ENCODE measurements at regions not wholly inside any gene's neighbourhood (a gene's known extent, or its start where the extent isn't known, plus 50 kb on each side); places are given as distances from the start of the nearest gene placed in this dataset.

DNA sequence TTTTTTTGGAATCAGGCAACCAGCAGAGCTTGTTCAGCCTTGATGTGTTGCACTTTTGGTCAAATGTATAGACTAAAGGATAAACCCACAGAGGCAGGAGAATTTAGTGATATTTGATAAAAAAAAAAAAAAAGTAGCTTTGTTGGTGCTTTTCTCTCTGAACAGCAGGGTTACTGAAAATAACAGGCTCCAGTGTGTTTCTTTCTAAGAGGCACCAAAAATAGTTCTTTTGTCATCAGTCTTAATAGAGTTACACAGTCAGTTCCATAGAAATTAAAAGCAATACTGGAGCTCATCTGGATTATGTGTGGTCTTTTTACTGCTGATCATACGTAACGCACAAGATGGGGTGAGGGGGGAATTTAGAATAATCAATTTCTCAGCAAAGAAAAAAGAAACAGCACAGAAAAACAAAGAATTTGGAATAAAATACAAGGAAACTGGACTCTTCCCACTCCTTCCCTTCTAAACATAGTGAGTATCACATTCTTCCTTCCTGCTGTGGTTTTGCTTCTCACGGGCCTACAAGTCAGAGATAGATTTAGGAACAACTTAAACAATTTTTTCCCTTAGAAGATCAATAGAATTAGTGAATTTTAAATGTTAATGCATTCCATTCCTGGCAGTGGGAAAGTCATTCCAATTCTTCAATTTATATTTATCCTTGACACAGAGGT lies 178.8 kb upstream of the AKR1E2 start:
- H3K4me1 ChIP-seq (ENCODE audit: control insufficient read depth, insufficient read depth, low read length) = peaks cover 26% of the 10 kb centered on the region
- H3K9me3 ChIP-seq (replicated peaks; ENCODE audit: low read length) = no peaks in the 10 kb centered on the region
- H3K4me2 ChIP-seq (ENCODE audit: low read length) = no peak overlapping the region
- no peaks in the 10 kb centered on the region for H3K36me3 ChIP-seq (ENCODE audit: insufficient read depth, low read length)
- H3K4me3 ChIP-seq (ENCODE audit: low read length) = no peak overlapping the region
- H3K9ac ChIP-seq (ENCODE audit: low read depth, low read length) = peak overlapping the region; percentile 38
- no peaks in the 10 kb centered on the region for H3K27me3 ChIP-seq (ENCODE audit: control insufficient read depth, insufficient read depth, low read length)

DNA sequence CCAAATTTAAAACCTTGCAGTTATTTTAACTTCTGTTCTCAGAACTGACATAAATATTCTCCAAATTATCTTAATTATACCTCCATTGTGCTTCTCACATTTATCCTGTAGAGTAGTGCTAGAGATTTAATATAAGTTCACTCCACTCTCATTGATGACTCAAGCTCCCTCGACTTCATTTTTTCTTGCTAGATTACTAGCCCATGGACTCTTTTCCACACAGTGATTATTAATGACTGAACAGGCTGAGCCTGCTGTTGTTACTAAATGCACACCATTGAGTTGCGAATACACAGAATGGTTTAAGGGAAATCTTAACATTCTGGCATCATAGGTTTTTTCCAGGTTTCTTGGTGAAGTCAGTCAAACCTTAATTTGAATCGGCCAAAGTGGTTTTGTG lies 179.5 kb upstream of the AKR1E2 start:
- Histone ChIP-seq H3K4me3 (ENCODE audit: low read length) (no peak overlapping the region), H3K9ac (ENCODE audit: low read depth, low read length) (no peak overlapping the region), H3K36me3 (ENCODE audit: insufficient read depth, low read length) (no peaks in the 10 kb centered on the region), H3K9me3 (replicated peaks; ENCODE audit: low read length) (no peaks in the 10 kb centered on the region), H3K4me2 (ENCODE audit: low read length) (no peak overlapping the region), H3K4me1 (ENCODE audit: control insufficient read depth, insufficient read depth, low read length) (peaks cover 26% of the 10 kb centered on the region), H3K27me3 (ENCODE audit: control insufficient read depth, insufficient read depth, low read length) (no peaks in the 10 kb centered on the region)

- no peak overlapping the region for H3K9ac ChIP-seq (ENCODE audit: low read depth, low read length)
- no peaks in the 10 kb centered on the region for H3K36me3 ChIP-seq (ENCODE audit: insufficient read depth, low read length)
- H3K27me3 ChIP-seq (ENCODE audit: control insufficient read depth, insufficient read depth, low read length) = no peaks in the 10 kb centered on the region
- no peak overlapping the region for H3K4me2 ChIP-seq (ENCODE audit: low read length)
- H3K4me3 ChIP-seq (ENCODE audit: low read length) = no peak overlapping the region
- no peaks in the 10 kb centered on the region for H3K9me3 ChIP-seq (replicated peaks; ENCODE audit: low read length)
- H3K4me1 ChIP-seq (ENCODE audit: control insufficient read depth, insufficient read depth, low read length) = peaks cover 23% of the 10 kb centered on the region
Observed at GRCh38 chr10:4645836-4646235, 180.2 kb upstream of the AKR1E2 start.

GRCh38 chr10:4643471-4643870 lies 182.5 kb upstream of the AKR1E2 start:
- Histone ChIP-seq H3K9me3 (replicated peaks; ENCODE audit: low read length) (no peaks in the 10 kb centered on the region), H3K4me1 (ENCODE audit: control insufficient read depth, insufficient read depth, low read length) (peaks cover 17% of the 10 kb centered on the region), H3K9ac (ENCODE audit: low read depth, low read length) (no peak overlapping the region), H3K27me3 (ENCODE audit: control insufficient read depth, insufficient read depth, low read length) (no peaks in the 10 kb centered on the region), H3K36me3 (ENCODE audit: insufficient read depth, low read length) (no peaks in the 10 kb centered on the region), H3K4me2 (ENCODE audit: low read length) (no peak overlapping the region), H3K4me3 (ENCODE audit: low read length) (no peak overlapping the region)

DNA sequence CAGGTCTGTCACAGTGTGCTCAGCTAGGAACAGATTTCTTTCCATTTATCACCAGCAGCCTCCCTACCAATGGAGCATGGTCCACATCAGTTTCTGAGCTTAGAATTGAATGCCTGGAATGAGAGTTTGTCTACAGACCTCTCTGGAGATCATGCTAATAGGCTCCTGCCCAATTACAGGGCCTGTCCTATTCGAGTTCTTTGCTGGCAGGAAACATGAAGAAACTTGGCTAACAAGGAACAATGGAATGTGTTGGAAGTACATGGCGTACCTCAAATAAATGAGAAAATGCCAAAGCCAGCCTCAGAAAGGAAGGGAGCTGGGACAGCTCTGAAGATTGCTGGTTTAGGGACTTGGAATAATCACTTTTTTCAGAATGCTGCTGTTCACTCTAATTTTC lies 186.0 kb upstream of the AKR1E2 start:
- Histone ChIP-seq H3K4me3 (ENCODE audit: low read length) (no peak overlapping the region), H3K4me1 (ENCODE audit: control insufficient read depth, insufficient read depth, low read length) (peaks cover 5% of the 10 kb centered on the region), H3K9me3 (replicated peaks; ENCODE audit: low read length) (no peaks in the 10 kb centered on the region), H3K9ac (ENCODE audit: low read depth, low read length) (no peak overlapping the region), H3K4me2 (ENCODE audit: low read length) (no peak overlapping the region), H3K36me3 (ENCODE audit: insufficient read depth, low read length) (no peaks in the 10 kb centered on the region), H3K27me3 (ENCODE audit: control insufficient read depth, insufficient read depth, low read length) (no peaks in the 10 kb centered on the region)

DNA sequence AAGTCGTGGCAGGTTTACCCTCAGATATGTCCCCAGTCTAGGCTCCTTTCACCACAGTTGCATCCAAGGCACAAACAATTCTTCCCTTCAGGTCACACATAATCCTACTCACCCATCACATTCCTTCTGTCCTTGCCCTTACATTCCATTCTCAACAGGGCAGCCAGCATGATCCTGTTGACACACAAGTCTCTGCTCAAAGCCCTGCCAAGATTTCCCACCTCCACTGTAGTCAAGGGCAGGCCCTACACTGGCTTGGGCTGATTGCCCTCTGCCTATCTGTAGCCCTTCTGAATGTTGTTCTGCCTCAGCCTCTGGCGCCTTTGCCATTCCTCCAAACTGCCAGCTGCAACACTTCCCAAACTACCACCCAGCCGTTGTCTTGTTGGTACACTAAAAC lies 187.9 kb upstream of the AKR1E2 start:
- no peak overlapping the region for H3K9ac ChIP-seq (ENCODE audit: low read depth, low read length)
- H3K36me3 ChIP-seq (ENCODE audit: insufficient read depth, low read length) = no peaks in the 10 kb centered on the region
- no peaks in the 10 kb centered on the region for H3K27me3 ChIP-seq (ENCODE audit: control insufficient read depth, insufficient read depth, low read length)
- H3K4me2 ChIP-seq (ENCODE audit: low read length) = no peak overlapping the region
- H3K4me1 ChIP-seq (ENCODE audit: control insufficient read depth, insufficient read depth, low read length) = peaks cover 5% of the 10 kb centered on the region
- H3K9me3 ChIP-seq (replicated peaks; ENCODE audit: low read length) = no peaks in the 10 kb centered on the region
- no peak overlapping the region for H3K4me3 ChIP-seq (ENCODE audit: low read length)

- Histone ChIP-seq H3K4me1 (ENCODE audit: control insufficient read depth, insufficient read depth, low read length) (peaks cover 5% of the 10 kb centered on the region), H3K36me3 (ENCODE audit: insufficient read depth, low read length) (no peaks in the 10 kb centered on the region), H3K9ac (ENCODE audit: low read depth, low read length) (no peak overlapping the region), H3K9me3 (replicated peaks; ENCODE audit: low read length) (no peaks in the 10 kb centered on the region), H3K4me2 (ENCODE audit: low read length) (no peak overlapping the region), H3K4me3 (ENCODE audit: low read length) (no peak overlapping the region), H3K27me3 (ENCODE audit: control insufficient read depth, insufficient read depth, low read length) (no peaks in the 10 kb centered on the region)
Observed at GRCh38 chr10:4637657-4638056, 188.3 kb upstream of the AKR1E2 start.

DNA sequence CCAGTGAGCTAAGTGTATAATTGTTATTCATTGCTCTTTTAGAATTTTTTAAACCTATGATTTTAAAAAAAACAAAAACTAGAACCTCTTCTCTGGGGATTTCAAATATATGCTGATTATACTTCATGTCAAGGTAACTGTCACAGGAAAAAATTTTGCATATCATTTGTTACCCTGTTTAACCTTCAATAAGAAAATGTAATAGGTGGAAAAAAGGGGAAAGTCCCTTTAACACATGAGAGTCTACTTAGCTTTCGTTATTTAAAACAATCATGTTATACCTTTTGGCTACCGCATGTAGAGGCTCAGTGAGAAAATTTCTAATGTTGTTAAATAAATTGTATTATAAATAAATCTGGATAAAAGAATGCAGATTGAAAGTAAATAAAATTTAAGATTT lies 190.1 kb upstream of the AKR1E2 start:
- H3K4me1 ChIP-seq (ENCODE audit: control insufficient read depth, insufficient read depth, low read length) = peaks cover 5% of the 10 kb centered on the region
- no peaks in the 10 kb centered on the region for H3K27me3 ChIP-seq (ENCODE audit: control insufficient read depth, insufficient read depth, low read length)
- no peak overlapping the region for H3K4me3 ChIP-seq (ENCODE audit: low read length)
- no peak overlapping the region for H3K4me2 ChIP-seq (ENCODE audit: low read length)
- H3K9ac ChIP-seq (ENCODE audit: low read depth, low read length) = no peak overlapping the region
- no peaks in the 10 kb centered on the region for H3K36me3 ChIP-seq (ENCODE audit: insufficient read depth, low read length)
- H3K9me3 ChIP-seq (replicated peaks; ENCODE audit: low read length) = no peaks in the 10 kb centered on the region

DNA sequence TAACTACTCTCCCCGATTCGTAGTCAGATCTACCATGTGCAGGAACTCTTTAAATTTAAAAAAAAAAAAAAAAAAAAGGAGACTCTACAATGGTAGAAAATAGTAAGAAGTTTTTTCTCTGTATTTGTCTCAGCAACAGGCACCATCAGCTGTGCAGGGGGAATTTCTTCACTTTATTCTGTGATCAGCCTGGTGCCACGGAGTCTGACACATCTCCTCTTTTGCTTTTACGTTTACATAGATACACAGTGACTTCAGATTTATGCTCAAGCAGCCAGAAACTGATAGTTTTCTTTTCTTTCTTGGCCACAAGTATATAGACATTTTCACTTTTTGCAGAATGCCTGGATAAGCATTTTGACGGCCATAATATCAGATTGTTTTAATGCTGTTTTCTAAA lies 190.6 kb upstream of the AKR1E2 start:
- H3K27me3 ChIP-seq (ENCODE audit: control insufficient read depth, insufficient read depth, low read length) = no peaks in the 10 kb centered on the region
- no peaks in the 10 kb centered on the region for H3K9me3 ChIP-seq (replicated peaks; ENCODE audit: low read length)
- peak overlapping the region; percentile 8 for H3K4me2 ChIP-seq (ENCODE audit: low read length)
- no peak overlapping the region for H3K4me3 ChIP-seq (ENCODE audit: low read length)
- no peaks in the 10 kb centered on the region for H3K36me3 ChIP-seq (ENCODE audit: insufficient read depth, low read length)
- no peak overlapping the region for H3K9ac ChIP-seq (ENCODE audit: low read depth, low read length)
- H3K4me1 ChIP-seq (ENCODE audit: control insufficient read depth, insufficient read depth, low read length) = peaks cover 4% of the 10 kb centered on the region

- Histone ChIP-seq H3K4me3 (ENCODE audit: low read length) (no peak overlapping the region), H3K4me1 (ENCODE audit: control insufficient read depth, insufficient read depth, low read length) (no peaks in the 10 kb centered on the region), H3K9ac (ENCODE audit: low read depth, low read length) (no peak overlapping the region), H3K36me3 (ENCODE audit: insufficient read depth, low read length) (no peaks in the 10 kb centered on the region), H3K4me2 (ENCODE audit: low read length) (no peak overlapping the region), H3K27me3 (ENCODE audit: control insufficient read depth, insufficient read depth, low read length) (no peaks in the 10 kb centered on the region), H3K9me3 (replicated peaks; ENCODE audit: low read length) (no peaks in the 10 kb centered on the region)
Observed at GRCh38 chr10:4633776-4634175, 192.2 kb upstream of the AKR1E2 start.

- H3K27me3 ChIP-seq (ENCODE audit: control insufficient read depth, insufficient read depth, low read length) = no peaks in the 10 kb centered on the region
- no peak overlapping the region for H3K4me2 ChIP-seq (ENCODE audit: low read length)
- no peaks in the 10 kb centered on the region for H3K4me1 ChIP-seq (ENCODE audit: control insufficient read depth, insufficient read depth, low read length)
- no peaks in the 10 kb centered on the region for H3K9me3 ChIP-seq (replicated peaks; ENCODE audit: low read length)
- H3K36me3 ChIP-seq (ENCODE audit: insufficient read depth, low read length) = no peaks in the 10 kb centered on the region
- H3K4me3 ChIP-seq (ENCODE audit: low read length) = no peak overlapping the region
- H3K9ac ChIP-seq (ENCODE audit: low read depth, low read length) = no peak overlapping the region
Observed at GRCh38 chr10:4633186-4633585, 192.8 kb upstream of the AKR1E2 start.

GRCh38 chr10:4632757-4633156 lies 193.2 kb upstream of the AKR1E2 start:
- no peak overlapping the region for H3K4me3 ChIP-seq (ENCODE audit: low read length)
- no peaks in the 10 kb centered on the region for H3K36me3 ChIP-seq (ENCODE audit: insufficient read depth, low read length)
- no peak overlapping the region for H3K9ac ChIP-seq (ENCODE audit: low read depth, low read length)
- H3K9me3 ChIP-seq (replicated peaks; ENCODE audit: low read length) = no peaks in the 10 kb centered on the region
- no peak overlapping the region for H3K4me2 ChIP-seq (ENCODE audit: low read length)
- no peaks in the 10 kb centered on the region for H3K4me1 ChIP-seq (ENCODE audit: control insufficient read depth, insufficient read depth, low read length)
- no peaks in the 10 kb centered on the region for H3K27me3 ChIP-seq (ENCODE audit: control insufficient read depth, insufficient read depth, low read length)

Data from skeletal muscle satellite cell (primary cell).